ENCODE measurements at regions not wholly inside any gene's neighbourhood (a gene's known extent, or its start where the extent isn't known, plus 50 kb on each side); places are given as distances from the start of the nearest gene placed in this dataset.
"Not testable (repeated sequence)": the region's sequence is repeated elsewhere in the genome, so short reads cannot be mapped to it uniquely, and the experiment has no call there.

GRCh38 chr20:55316753-55317152 is 688.6 kb downstream of the CBLN4 start:
- H3K4me3 ChIP-seq (ENCODE audit: low read depth, low read length) = no peak overlapping the region
- TF ChIP-seq CTCF (IDR thresholded peaks at IDR 0.05; ENCODE audit: borderline replicate concordance, insufficient read depth, low read depth, low read length) = no peak

- not testable (repeated sequence) for H3K4me3 ChIP-seq (ENCODE audit: low read depth, low read length)
These were observed 694.5 kb downstream of the CBLN4 start for GRCh38 chr20:55310844-55311243.

GRCh38 chr20:55291261-55291660 is 714.1 kb downstream of the CBLN4 start:
- no peak for TF ChIP-seq CTCF (IDR thresholded peaks at IDR 0.05; ENCODE audit: borderline replicate concordance, insufficient read depth, low read depth, low read length)
- no peak overlapping the region for H3K4me3 ChIP-seq (ENCODE audit: low read depth, low read length)

- H3K4me3 ChIP-seq (ENCODE audit: low read depth, low read length) = no peak overlapping the region
- TF ChIP-seq CTCF (IDR thresholded peaks at IDR 0.05; ENCODE audit: borderline replicate concordance, insufficient read depth, low read depth, low read length) = no peak
These were observed 721.4 kb downstream of the CBLN4 start for GRCh38 chr20:55283889-55284288.

GRCh38 chr20:55273149-55273548 is 732.2 kb downstream of the CBLN4 start:
- no peak for TF ChIP-seq CTCF (IDR thresholded peaks at IDR 0.05; ENCODE audit: borderline replicate concordance, insufficient read depth, low read depth, low read length)
- no peak overlapping the region for H3K4me3 ChIP-seq (ENCODE audit: low read depth, low read length)

GRCh38 chr20:55271371-55271770 is 733.9 kb downstream of the CBLN4 start:
- no peak overlapping the region for H3K4me3 ChIP-seq (ENCODE audit: low read depth, low read length)
- TF ChIP-seq CTCF (IDR thresholded peaks at IDR 0.05; ENCODE audit: borderline replicate concordance, insufficient read depth, low read depth, low read length) = no peak

GRCh38 chr20:55269913-55270312 is 735.4 kb downstream of the CBLN4 start:
- H3K4me3 ChIP-seq (ENCODE audit: low read depth, low read length) = no peak overlapping the region
- TF ChIP-seq CTCF (IDR thresholded peaks at IDR 0.05; ENCODE audit: borderline replicate concordance, insufficient read depth, low read depth, low read length) = no peak

- no peak overlapping the region for H3K4me3 ChIP-seq (ENCODE audit: low read depth, low read length)
- TF ChIP-seq CTCF (IDR thresholded peaks at IDR 0.05; ENCODE audit: borderline replicate concordance, insufficient read depth, low read depth, low read length) = no peak
These were observed 739.0 kb downstream of the CBLN4 start for GRCh38 chr20:55266361-55266760.
